Colonic mucosa (tissue), 4 donors: ENCODE measurements at regions not wholly inside any gene's neighbourhood (a gene's known extent, or its start where the extent isn't known, plus 50 kb on each side); places are given as distances from the start of the nearest gene placed in this dataset.
"Not testable (repeated sequence)": the region's sequence is repeated elsewhere in the genome, so short reads cannot be mapped to it uniquely, and the experiment has no call there.

Experiments used
- DNase-seq: peaks from one replicate; pipeline ENCODE4 v3.0.0-alpha.2; 2020
- H3K27ac ChIP-seq: fragments of 200-600 bp; one replicate; pipeline ENCODE4 v1.8.0; 2021
- H3K27me3 ChIP-seq: fragments of 200-600 bp; one replicate; pipeline ENCODE4 v1.8.0; 2021
- H3K36me3 ChIP-seq: fragments of 200-600 bp; one replicate; pipeline ENCODE4 v1.8.0; 2021
- H3K4me1 ChIP-seq: fragments of 200-600 bp; one replicate; pipeline ENCODE4 v1.8.0; 2021; ENCODE audit warnings: mild to moderate bottlenecking
- H3K4me3 ChIP-seq: fragments of 200-600 bp; one replicate; pipeline ENCODE4 v1.8.0; 2021
- H3K9ac ChIP-seq, 2 donors: one replicate each; pipeline ENCODE4 v1.7.0; 2013; ENCODE audit warnings: control low read depth in 2 of 2, low read depth in 2 of 2, low read length in 2 of 2
- H3K9me3 ChIP-seq: fragments of 200-600 bp; one replicate; pipeline ENCODE4 v1.8.0; 2021
- CTCF ChIP-seq: fragments of 200-600 bp; IDR thresholded peaks from one replicate; pipeline ENCODE4 v1.8.0; 2022; ENCODE audit warnings: antibody characterized with exemption, mild to moderate bottlenecking
- intact Hi-C: fragments of 100-400 bp; cut with DNase I; formaldehyde crosslinking; loops from one replicate; pipeline ENCODE4 v1.14.1; 2022
- donor health status: healthy.
- donor health status: DM: no; HTN: no; CAD: no.
- donor health status: DM: no; HTN: no; CAD: no.

GRCh38 chr17:71102777-71103176 lies 933.4 kb downstream of the KCNJ2 start:
- no peak for TF ChIP-seq CTCF
- Histone ChIP-seq H3K4me3 (no peak overlapping the region), H3K27ac (no peak overlapping the region), H3K9me3 (no peaks in the 10 kb centered on the region), H3K36me3 (no peaks in the 10 kb centered on the region), H3K9ac (no peak overlapping the region), H3K4me1 (no peaks in the 10 kb centered on the region), H3K27me3 (no peaks in the 10 kb centered on the region)
- DNase-seq = no peak
- intact Hi-C loops = no loop called here

- Histone ChIP-seq H3K4me3 (no peak overlapping the region), H3K27me3 (no peaks in the 10 kb centered on the region), H3K9me3 (no peaks in the 10 kb centered on the region), H3K27ac (no peak overlapping the region), H3K36me3 (no peaks in the 10 kb centered on the region), H3K9ac (no peak overlapping the region), H3K4me1 (no peaks in the 10 kb centered on the region)
- TF ChIP-seq CTCF = no peak
- DNase-seq = no peak
- intact Hi-C loops = no loop called here
These were observed 934.9 kb downstream of the KCNJ2 start for GRCh38 chr17:71104225-71104624.

DNA sequence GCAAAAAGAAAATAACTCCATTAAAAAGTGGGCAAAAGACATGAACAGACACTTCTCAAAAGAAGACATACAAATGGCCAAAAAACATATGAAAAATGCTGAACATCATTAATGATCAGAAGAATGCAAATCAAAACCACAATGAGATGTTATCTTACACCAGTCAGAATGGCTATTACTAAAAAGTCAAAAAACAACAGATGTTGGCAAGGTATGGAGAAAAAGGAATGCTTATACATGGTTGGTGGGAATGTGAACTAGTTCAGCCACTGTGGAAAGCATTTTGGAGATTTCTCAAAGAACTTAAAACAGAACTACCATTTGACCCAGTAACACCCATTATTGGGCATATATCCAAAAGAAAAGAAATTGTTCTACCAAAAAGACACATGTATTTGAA lies 936.7 kb downstream of the KCNJ2 start:
- intact Hi-C loops, H3K4me3 ChIP-seq, H3K27me3 ChIP-seq, DNase-seq, H3K4me1 ChIP-seq, H3K9me3 ChIP-seq, H3K9ac ChIP-seq, H3K27ac ChIP-seq, H3K36me3 ChIP-seq: not testable (repeated sequence)

- intact Hi-C loops = no loop called here
- Histone ChIP-seq H3K4me3 (no peak overlapping the region), H3K9ac (no peak overlapping the region), H3K9me3 (no peaks in the 10 kb centered on the region), H3K4me1 (no peaks in the 10 kb centered on the region), H3K27ac (no peak overlapping the region), H3K36me3 (no peaks in the 10 kb centered on the region), H3K27me3 (no peaks in the 10 kb centered on the region)
- no peak for DNase-seq
- TF ChIP-seq CTCF = no peak
These were observed 937.8 kb downstream of the KCNJ2 start for GRCh38 chr17:71107136-71107535.

DNA sequence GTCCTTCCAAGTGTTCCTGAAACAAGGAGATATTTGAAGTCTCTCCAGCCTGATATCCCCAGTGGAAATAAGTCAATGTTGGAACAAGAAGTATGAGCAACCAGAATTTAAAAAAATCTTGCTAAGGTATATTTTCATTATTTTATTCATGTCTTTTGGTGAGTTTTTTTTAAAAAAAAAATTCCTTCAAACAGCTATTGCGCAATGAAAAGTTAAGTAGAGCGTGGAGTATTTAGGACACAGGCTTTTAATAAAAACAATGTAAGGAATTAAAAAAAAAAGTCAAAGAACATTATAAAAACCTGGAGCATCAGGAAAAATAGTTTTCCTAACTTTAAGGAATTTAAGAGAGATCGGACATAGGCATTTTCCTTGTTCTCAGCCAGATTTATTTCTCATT lies 940.4 kb downstream of the KCNJ2 start:
- intact Hi-C loops = loop anchor here (10.0 kb wide), 1 partner anchor 355 kb away; no protein-coding TSS in a partner anchor
- Histone ChIP-seq H3K9ac (no peak overlapping the region), H3K27ac (no peak overlapping the region), H3K27me3 (no peaks in the 10 kb centered on the region), H3K36me3 (no peaks in the 10 kb centered on the region), H3K4me3 (no peak overlapping the region), H3K9me3 (no peaks in the 10 kb centered on the region), H3K4me1 (no peaks in the 10 kb centered on the region)
- DNase-seq = no peak
- no peak for TF ChIP-seq CTCF

GRCh38 chr17:71110326-71110725 lies 941.0 kb downstream of the KCNJ2 start:
- no peaks in the 10 kb centered on the region for H3K27me3 ChIP-seq
- no peak for TF ChIP-seq CTCF
- no peaks in the 10 kb centered on the region for H3K9me3 ChIP-seq
- H3K4me3 ChIP-seq = no peak overlapping the region
- no peaks in the 10 kb centered on the region for H3K36me3 ChIP-seq
- H3K27ac ChIP-seq = no peak overlapping the region
- H3K4me1 ChIP-seq = no peaks in the 10 kb centered on the region
- DNase-seq = no peak
- no peak overlapping the region for H3K9ac ChIP-seq
- intact Hi-C loops = loop anchor here (10.0 kb wide), 1 partner anchor 354 kb away; no protein-coding TSS in a partner anchor
